Posterior cingulate gyrus (tissue), 11 donors: ENCODE measurements at regions not wholly inside any gene's neighbourhood (a gene's known extent, or its start where the extent isn't known, plus 50 kb on each side); places are given as distances from the start of the nearest gene placed in this dataset.
"Not testable (repeated sequence)": the region's sequence is repeated elsewhere in the genome, so short reads cannot be mapped to it uniquely, and the experiment has no call there.

Experiments
- DNase-seq, 10 donors: peaks; one replicate each; pipeline versions ENCODE4 v3.0.0 to v3.0.0-alpha.2; 2020 to 2021; ENCODE audit warnings: mixed read lengths in 3 of 10
- intact Hi-C: fragments of 100-400 bp; cut with DNase I; formaldehyde crosslinking; loops from one replicate; pipeline ENCODE4 v1.15.1; 2023

DNA sequence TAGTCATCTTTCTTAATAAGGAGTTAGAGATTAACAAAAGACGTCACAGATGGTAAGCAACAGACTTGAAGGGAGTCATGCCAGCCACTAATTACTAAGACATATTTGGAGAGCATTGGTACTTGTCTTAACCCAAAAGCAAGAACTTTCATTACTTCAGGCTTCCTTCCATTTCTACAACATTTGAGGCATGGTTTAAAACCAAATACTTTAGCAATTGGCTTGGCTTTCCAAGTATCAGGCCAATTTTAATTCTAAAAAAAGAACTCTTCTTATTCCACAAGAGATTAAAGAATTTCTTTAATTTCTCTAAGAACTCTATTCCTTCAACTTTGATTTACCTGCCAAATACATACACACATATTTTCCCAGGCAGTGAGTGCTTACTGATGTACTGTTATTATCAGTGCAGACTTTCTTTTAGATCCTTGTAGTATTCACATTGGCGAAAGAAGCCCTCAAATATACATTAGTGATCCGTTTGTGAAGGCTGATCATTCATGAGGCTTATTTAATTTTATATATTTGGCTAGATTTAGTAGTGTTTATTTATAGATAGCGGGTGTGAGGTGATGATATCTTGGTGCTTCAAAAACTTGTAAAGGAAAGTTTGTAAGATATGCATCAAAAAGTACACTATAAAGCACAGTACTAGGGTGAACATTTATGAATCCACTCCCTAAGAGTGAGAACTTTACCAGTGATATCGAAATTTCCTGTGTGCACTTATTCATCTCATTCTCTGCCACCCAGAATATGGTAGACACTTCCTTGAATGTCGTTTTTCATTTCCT lies 229.2 kb downstream of the MFSD1 start:
- intact Hi-C loops: no loop called here
- no peak for DNase-seq

DNA sequence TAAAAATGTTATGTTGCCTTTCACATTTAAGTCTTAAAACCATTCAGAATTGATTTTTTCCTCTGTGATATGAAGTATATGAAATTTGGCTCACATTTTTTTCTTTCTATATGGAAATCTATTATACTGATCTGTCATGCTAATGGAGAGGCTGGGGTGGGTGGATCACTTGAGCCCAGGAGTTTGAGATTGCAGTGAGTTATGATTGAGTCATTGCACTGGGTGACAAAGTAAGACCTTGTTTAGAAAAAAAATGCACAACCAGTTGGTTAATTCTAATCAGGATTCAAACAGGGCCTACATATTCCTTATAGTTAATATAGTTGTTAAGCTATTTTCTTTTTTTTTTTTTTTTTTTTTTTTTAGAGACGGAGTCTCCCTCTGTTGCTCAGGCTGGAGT lies 230.5 kb downstream of the MFSD1 start:
- DNase-seq: no peak
- intact Hi-C loops: no loop called here

DNA sequence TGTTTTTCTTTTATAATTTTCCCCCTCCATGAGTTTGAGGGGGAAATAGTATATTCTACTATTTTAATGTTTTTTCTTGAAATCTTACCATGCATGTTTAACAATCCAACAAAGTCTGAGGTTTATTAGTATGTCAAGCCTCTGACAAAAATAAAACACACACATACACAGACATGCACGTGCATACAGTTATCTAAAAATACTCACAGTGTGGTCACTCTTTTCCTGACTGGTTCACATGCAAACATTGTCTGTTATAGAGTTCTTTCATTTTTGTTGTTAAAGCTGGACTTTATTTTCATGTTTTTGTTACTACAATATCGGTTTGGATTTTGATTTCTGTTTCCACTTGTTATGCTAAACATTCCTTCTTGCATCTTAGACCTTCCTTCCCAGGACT lies 236.6 kb downstream of the MFSD1 start:
- no peak for DNase-seq
- intact Hi-C loops: no loop called here

DNA sequence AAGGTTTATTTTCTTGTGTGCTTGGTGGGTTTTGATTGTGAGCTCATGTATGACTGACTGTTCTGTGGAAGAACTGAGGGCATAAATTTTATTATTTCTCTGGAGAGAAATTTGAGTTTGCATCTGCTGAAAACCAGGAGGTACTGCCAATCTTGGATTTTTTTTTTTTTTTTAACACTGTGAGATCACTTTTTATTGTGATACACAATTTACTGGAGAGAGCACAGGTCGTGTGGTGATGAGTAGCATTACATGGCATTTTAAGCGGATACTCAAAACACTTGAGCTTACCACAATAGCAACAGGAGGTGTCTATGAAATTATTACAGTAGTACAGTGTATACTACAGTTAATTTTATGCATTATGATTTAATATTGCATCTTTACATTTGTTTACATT lies 237.4 kb downstream of the MFSD1 start:
- intact Hi-C loops: no loop called here
- no peak for DNase-seq

DNA sequence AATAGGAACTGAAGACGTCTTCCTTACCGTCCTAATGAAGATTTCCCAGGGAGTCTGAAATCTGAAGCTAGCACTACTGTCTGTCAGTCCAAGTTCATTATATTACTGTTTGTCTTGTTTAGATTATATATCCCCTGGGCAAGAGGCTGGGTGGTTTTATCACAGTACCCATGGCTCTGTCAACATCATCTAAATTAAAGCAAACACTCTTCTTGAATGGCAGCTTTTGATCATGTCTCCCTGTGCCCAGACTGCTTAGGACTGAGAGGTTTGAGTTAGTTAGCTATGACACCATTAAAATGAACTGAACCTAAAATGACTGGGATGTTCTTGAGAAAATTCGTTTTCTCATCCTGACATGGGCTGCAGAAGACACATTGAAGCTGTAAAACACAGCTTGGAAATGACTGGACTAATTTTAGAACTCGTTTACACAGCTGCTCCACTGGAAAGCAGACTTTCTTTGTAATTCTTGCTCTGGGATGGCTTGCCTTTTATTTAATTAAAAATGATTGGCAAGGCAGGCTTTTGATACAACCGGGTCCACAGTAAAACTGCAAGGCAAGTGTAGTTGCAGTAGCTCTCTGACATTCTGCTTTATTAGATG lies 243.5 kb downstream of the MFSD1 start:
- DNase-seq: no peak
- intact Hi-C loops: no loop called here

DNA sequence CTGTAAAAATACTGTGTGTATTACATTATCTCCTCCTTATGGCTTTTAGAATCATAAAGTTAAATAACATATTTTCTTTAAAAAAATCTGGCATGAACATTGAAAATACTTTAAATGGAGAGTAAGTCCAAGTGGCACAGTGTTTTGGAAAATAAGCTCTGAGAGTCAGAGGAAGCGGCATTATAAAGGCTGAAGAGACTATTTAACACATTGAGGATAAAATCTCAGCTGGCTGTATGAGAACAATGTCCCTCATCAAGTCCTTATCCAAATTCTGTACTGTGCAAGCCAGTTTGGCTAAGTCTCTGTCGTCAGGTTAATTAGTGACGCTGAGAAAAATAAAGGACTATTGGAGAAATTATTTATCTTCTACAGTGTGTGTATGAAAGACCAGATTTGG lies 245.5 kb downstream of the MFSD1 start:
- no peak for DNase-seq
- intact Hi-C loops: no loop called here

DNA sequence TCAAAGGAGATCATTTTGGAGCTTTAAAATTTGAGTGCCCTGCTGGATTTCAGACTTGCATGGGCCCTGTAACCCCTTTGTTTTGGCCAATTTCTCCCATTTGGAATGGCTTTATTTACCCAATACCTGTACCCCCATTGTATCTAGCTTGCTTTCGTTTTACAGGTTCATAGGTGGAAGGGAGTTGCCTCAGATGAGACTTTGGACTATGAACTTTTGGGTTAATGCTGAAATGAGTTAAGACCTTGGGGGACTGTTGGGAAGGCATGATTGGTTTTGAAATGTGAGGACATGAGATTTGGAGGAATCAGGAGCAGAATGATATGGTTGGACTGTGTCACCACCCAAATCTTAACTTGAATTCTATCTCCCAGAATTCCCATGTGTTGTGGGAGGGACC lies 250.6 kb downstream of the MFSD1 start:
- DNase-seq, intact Hi-C loops: not testable (repeated sequence)

DNA sequence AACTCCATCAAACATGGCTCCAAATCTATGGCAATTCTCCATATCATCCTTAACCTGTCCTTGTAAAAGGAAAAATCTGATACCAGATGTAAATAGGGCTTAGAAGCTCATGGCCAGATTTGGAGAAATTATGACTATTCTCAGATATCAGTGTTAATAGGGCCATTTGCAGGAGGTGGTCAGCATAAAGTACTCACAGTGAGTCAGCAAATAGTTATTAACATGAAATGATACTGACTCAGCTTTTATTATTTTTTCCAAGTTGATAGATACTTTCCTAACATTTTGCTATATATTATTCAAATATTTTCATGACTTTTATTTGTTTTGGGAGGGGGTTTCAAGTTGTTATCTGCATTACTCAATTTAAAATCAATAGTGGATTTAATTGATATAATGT lies 255.8 kb downstream of the MFSD1 start:
- no peak for DNase-seq
- intact Hi-C loops: no loop called here

DNA sequence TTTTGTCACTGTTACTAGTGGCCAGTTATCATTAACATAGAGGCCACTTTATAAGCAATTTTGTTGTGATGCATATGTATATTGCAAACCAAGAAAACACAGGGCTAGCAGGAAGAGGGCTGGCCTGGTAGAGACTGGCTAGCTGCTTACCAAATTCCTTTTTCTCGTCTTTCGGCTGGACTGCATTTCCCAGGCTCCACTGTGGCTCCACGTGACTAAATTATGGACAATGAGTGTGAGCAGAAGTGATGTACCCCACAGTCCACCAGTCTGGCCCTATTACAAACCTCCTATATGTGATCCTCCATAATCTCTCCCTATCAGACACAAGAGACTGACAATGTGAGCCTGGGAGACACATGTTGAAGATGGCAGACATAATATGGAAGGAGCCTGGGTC lies 257.0 kb downstream of the MFSD1 start:
- intact Hi-C loops: no loop called here
- no peak for DNase-seq

DNA sequence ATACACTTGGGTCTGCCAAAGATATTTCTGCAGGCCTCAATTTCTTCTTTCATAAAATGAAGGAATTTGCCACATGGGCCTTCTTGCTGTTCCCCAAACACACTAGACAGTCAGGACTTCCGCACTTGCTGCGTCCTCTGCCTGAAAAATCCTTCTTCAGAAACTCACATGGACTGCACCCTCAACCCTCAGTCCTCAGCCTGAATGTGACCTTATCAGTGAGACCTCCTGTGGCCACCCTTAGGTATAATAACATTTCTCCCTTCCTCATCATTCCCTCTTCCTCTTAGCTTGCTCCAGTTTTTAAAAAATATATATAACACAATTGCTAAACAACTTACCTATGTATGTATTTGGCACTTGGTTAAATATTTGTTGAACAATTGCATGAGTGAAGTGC lies 257.5 kb downstream of the MFSD1 start:
- DNase-seq: no peak
- intact Hi-C loops: no loop called here

DNA sequence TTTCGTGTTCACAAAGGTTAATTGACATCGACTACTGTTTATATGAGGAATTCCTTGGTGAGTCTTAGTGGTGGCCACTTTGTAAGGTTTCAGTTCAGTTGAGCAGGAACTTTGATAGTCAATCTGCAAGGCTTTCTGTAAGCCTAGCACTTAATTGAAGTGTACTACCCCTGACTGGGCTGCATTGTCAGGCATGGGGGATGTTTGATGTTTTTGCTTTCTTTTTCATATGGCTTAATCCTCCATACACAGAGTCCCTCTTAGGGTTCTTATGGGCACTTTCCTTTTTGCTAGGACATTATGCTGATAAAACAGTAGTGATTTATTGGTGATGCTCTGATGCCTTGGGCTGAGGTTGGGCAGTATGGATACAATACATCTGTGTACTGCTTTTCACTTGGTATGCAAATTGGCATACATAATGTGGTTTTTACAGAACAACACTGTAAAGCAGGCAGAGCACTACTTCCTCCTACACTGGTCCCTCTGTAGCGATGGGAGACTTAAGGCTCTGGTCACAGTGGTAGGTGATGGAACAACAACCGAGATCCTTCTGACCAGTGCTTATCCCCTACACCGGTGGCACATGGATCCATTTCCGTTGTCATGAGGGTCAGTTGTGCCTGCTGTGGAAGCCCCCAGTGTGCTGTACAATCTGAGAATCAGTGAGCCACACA lies 261.0 kb downstream of the MFSD1 start:
- intact Hi-C loops: no loop called here
- no peak for DNase-seq

DNA sequence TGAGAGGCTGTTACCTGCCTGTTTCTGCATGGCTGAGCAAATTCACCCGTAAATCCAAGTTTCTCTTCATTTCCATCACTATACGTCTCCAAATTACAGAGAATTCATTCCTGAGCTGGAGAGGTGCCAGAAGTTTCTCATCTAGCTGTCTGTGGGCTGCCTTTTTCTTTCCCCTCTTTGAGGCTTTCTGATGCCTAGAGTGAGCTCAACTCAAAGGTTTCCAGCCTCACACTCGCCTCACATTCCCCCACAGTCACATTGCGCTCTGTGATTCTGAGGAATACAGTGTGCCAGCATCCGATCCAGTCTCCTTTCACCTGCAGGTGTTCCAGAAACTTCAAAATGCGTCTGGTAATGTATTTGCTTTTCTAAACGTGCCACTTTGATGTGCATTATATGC lies 267.2 kb downstream of the MFSD1 start, which contains the start of gene IQCJ:
Gene IQCJ, plus strand, starts transcription at position 229 of the 400 bp plus-strand sequence.
- DNase-seq: peak in 3 of 10 donors; percentile 9 to 84 (median 21)
- intact Hi-C loops: no loop called here

DNA sequence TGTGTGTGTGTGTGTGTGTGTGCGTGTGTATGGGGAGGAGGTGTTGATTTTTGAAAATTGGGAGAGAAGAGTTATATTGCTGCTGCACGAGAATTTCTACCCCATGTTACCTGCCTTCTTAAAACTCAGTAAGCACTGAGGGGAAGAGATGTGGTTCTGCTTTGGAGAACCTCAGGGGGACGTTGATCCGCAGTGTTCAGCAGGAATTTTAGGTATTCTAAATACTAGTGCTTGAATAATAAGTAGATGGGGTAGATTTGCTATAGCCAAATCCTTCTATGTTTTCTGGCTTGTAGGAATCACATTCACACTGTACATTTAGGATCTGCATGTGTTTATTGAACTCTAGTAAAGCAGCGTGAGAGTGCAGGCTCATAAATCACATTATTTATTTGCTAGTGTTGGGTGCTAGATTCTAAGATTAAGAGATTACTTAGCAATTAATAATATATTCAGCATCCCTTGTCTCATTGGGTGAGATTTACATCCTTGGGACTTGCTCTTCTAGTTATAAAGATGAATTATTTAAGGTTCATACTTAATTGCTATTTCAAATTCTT lies 268.1 kb downstream of the MFSD1 start:
- no peak for DNase-seq
- intact Hi-C loops: no loop called here

DNA sequence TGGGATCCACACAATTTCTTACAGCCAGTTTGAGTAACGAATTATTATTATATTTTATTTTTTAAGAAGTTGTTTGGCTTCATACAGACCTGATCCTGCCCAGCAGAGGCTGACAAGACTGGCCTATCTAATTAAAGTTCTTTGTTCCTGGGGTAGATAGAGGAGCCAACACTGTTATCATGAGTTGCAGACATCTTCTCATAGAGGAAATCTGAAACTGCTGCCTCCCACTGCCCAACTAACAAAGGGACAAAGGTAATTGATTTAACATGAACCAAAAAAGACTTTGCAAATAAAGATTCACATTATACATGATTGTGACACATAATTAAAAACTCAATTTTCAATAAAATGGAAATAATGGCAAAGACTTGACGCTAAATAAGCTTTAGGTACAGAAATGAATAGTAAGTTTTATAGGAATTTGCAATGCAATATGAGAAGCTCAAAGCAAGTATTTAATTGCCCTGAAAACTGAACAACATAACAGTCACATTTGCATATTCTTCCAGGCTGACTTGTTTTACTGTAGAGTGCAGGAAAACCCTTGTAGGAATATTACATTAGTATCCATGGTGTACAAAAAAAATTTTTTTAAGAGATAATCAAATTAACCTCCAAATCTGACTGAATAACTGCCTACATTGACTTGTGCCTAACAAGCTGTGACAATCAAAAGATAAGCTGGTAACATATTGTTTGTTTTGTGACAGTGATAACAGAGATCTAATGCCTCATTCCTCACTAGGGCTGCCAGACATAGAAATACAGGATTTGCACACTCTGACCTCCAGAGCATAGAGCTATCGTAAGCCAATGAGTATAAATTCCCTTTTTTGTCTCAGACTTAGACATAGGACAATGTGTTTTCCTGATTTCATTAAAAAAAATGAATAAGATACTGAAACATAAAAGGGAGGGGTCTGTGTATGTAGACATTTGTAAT lies 273.2 kb downstream of the MFSD1 start:
- intact Hi-C loops: no loop called here
- DNase-seq: no peak

DNA sequence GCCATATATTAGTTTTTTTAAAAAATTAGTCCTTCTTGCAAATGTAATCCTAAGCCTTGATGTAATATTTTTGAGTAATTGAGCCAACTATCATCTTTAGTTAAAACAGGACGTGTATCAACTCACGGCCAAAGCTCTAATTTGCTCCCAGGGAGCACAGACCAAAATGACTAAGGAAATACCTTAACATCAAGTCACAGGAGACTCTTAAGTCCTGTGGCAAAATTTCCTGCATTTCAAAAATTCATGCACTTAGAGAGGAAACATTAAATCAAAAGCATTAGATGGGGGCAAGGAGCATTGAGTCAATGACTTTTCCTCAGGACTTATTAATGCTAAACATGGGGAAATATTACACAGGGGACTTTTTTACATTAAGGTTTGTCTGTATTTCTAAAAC lies 276.0 kb downstream of the MFSD1 start:
- DNase-seq: no peak
- intact Hi-C loops: no loop called here

DNA sequence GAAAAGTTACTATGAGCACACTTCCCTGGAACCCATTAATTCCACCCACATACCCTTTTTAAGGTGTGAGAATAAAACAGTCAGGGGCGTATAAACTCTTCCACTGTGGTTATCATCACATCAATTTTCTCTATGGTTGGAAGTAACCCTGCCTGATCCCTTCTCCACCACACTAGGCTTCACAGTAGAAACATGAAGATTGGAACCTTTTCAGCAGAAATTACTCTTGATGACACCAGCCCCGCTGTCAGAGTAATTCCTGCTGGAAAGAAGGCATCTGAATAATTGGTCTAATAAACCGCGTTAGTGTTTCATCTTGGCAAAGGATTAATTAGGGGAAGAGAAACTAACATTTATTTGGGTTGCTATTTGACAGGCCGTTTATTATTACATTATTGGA lies 278.4 kb downstream of the MFSD1 start:
- no peak for DNase-seq
- intact Hi-C loops: no loop called here

DNA sequence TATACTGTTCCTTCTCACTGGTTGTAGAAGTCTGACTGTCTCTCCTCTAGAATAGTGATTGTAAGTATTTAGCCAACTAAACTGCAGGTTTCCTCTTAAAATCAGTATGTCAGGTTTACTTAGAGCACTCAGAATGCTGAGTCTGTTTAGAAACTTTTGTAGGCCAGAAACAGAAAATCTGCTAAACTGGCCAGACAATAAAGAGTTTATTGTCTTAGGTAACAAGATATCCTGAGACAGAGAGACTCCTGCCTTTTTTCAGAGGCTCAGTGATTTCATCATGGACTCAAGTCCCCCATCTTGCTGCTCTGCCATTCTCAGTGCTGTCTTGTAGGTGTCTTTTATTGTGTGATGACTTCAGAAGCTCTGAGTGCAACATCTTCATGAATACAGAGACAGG lies 279.0 kb downstream of the MFSD1 start:
- intact Hi-C loops: no loop called here
- no peak for DNase-seq

DNA sequence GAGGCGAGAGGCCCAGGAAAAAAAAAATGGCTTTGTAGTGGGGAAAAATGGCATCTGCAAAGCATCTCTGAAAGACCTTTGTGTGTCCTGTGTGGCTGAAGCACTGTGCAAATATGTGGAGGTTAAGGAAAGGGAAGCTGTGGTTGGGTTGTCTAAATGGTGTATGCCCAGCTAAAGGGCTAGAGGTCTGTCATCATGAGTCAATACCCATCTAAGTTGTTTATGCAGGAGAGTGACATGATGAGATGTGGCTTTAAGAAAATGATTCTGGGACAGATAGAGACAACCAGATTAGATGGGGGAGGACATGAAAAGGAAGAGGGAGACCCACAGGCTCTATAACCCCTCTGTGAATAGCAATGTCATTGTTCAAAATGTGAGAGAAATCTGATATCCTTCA lies 280.7 kb downstream of the MFSD1 start:
- intact Hi-C loops: no loop called here
- no peak for DNase-seq

DNA sequence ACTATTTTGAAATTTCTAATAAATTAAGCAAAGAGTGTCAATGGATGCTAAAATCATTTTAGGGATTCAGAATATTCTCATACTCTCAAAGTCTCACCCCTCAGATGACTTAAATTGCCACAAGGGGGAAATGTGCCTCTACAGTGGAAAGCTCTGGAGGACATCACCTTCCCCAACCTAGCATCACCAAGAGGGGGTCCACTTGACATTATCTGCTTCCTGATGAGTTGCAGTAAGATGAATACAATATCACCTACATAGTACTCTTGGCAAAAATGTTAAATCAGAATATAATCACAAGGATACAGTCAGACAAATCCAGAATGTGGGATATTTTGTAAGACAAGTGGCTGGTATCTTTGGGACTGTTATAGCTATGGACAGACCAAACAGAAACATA lies 290.1 kb downstream of the MFSD1 start:
- intact Hi-C loops: no loop called here

DNA sequence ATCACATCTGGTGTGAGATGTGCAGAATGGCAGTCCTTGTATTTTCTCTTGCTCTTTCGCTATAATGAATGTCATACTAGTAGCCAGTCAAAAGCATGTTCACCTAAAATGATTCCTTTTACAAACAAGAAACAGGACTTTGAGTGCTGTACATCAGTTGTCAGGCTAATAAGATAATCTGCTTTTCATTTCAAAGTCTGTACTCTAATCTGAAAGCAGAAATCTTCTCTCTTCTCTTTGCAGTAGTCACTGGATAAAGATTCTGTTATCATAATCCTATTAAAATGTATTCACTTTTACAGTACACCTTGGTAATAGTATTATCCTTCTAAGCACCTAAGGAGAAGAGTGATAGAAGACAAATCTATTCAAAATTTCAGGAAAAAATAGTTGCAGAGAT lies 300.1 kb downstream of the MFSD1 start:
- intact Hi-C loops: no loop called here
- no peak for DNase-seq

More for the DNA sequence above, 290.1 kb downstream of the MFSD1 start:
- no peak for DNase-seq
